HG03175 (cell line): ENCODE measurements at regions not wholly inside any gene's neighbourhood (a gene's known extent, or its start where the extent isn't known, plus 50 kb on each side); places are given as distances from the start of the nearest gene placed in this dataset.
A peak's percentile ranks its signal among the peaks of the same experiment; 100 is the strongest.
"Not testable (repeated sequence)": the region's sequence is repeated elsewhere in the genome, so short reads cannot be mapped to it uniquely, and the experiment has no call there.

Source experiments
- ATAC-seq: cut with Tn5 transposase; IDR thresholded peaks from one replicate; pipeline ENCODE4 v1.9.1; 2021; ENCODE audit warnings: mild to moderate bottlenecking, moderate library complexity; ENCODE audit not compliant: unreplicated experiment

- no peak for ATAC-seq
These were observed 296.8 kb downstream of the RAB38 start for GRCh38 chr11:87878373-87878825.

- no peak for ATAC-seq
These were observed 304.2 kb downstream of the RAB38 start for GRCh38 chr11:87871056-87871455.

- ATAC-seq: no peak
These were observed 305.2 kb downstream of the RAB38 start for GRCh38 chr11:87870086-87870485.

- no peak for ATAC-seq
These were observed 308.3 kb downstream of the RAB38 start for GRCh38 chr11:87866951-87867350.

- no peak for ATAC-seq
These were observed 314.2 kb downstream of the RAB38 start for GRCh38 chr11:87861030-87861429.

GRCh38 chr11:87859636-87860035 is 315.6 kb downstream of the RAB38 start:
- ATAC-seq: no peak

- ATAC-seq: no peak
These were observed 323.4 kb downstream of the RAB38 start for GRCh38 chr11:87851827-87852226.

GRCh38 chr11:87851234-87851633 is 324.0 kb downstream of the RAB38 start:
- ATAC-seq: no peak

GRCh38 chr11:87849216-87849615 is 326.0 kb downstream of the RAB38 start:
- no peak for ATAC-seq

GRCh38 chr11:87840786-87841185 is 334.5 kb downstream of the RAB38 start:
- no peak for ATAC-seq

- no peak for ATAC-seq
These were observed 343.0 kb downstream of the RAB38 start for GRCh38 chr11:87832211-87832610.

- ATAC-seq: no peak
These were observed 355.2 kb downstream of the RAB38 start for GRCh38 chr11:87820011-87820410.

GRCh38 chr11:87819151-87819550 is 356.1 kb downstream of the RAB38 start:
- ATAC-seq: no peak

GRCh38 chr11:87812571-87813365 is 362.5 kb downstream of the RAB38 start:
- ATAC-seq: no peak

- no peak for ATAC-seq
These were observed 364.8 kb downstream of the RAB38 start for GRCh38 chr11:87810486-87810885.

GRCh38 chr11:87809256-87809655 is 366.0 kb downstream of the RAB38 start:
- no peak for ATAC-seq

- ATAC-seq: no peak
These were observed 371.1 kb downstream of the RAB38 start for GRCh38 chr11:87804176-87804575.

- ATAC-seq: peak; percentile 51
These were observed 371.5 kb downstream of the RAB38 start for GRCh38 chr11:87803748-87804147.

GRCh38 chr11:87784862-87785261 is 390.4 kb downstream of the RAB38 start:
- ATAC-seq: not testable (repeated sequence)

GRCh38 chr11:87780068-87780413 is 395.2 kb downstream of the RAB38 start:
- no peak for ATAC-seq

- ATAC-seq: no peak
These were observed 395.8 kb downstream of the RAB38 start for GRCh38 chr11:87779276-87780067.

GRCh38 chr11:87778357-87778756 is 396.9 kb downstream of the RAB38 start:
- no peak for ATAC-seq
